GM19452 (cell line): ENCODE measurements at regions not wholly inside any gene's neighbourhood (a gene's known extent, or its start where the extent isn't known, plus 50 kb on each side); places are given as distances from the start of the nearest gene placed in this dataset.

Experiments
- ATAC-seq: cut with Tn5 transposase; IDR thresholded peaks from one replicate; pipeline ENCODE4 v1.9.1; 2021; ENCODE audit not compliant: unreplicated experiment

DNA sequence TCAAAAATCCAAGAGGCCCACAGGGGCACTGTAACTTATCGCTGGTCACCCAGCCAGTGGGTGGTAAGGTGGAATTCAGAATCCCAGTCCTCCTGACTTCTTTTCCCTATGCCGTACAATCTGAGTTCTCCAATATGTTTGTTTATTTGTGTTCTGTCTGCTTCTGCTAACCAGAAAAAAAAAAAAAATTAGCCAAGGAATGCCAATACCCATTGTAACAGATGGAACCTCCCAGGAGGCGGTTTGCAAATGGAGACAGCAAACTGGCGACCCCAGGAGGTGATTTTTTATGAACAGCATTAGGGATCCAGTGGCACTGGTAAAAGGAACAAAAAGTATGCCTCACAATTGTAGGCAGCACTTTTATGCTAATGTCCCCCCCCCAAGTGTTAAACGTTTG, 189.0 kb upstream of the FGGY start:
- no peak for ATAC-seq

DNA sequence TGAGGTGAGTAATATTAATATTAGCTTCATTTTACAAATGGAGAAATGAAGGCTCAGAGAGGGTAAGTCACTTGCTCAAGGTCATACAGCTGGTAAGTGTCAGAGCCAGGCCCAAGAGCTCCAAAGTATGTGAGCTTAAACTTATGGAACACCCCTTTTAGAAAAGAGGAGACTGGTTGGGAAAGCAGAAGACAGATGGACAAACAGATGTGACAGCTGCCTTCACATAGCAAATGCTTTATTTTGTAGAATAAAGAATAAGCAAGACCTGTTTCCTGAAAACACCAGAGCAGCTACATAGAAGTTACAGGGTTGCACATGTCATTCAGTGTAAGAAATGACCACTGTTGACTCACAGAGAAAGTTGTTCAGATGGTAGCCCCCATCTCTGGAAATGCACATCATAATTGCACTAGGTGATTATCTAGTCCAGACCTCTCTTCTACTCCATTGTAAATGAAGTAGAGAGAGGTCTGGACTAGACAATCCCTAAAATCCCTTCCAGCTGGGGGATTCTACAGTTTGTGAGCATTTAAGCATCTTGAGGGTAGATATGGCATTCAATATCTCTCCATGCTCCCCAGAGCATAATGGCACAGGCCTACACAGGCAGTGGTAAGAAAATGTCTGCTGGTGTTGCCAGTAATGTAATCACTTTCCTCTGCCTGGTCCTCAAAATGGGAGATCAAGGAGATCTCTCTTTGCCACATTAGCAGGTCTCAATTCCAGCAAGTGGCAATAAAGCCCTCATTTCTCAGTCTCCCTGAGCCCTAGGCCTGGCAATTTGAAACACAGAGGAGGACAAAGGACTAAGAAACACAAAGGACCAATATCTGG, 188.2 kb upstream of the FGGY start:
- no peak for ATAC-seq

DNA sequence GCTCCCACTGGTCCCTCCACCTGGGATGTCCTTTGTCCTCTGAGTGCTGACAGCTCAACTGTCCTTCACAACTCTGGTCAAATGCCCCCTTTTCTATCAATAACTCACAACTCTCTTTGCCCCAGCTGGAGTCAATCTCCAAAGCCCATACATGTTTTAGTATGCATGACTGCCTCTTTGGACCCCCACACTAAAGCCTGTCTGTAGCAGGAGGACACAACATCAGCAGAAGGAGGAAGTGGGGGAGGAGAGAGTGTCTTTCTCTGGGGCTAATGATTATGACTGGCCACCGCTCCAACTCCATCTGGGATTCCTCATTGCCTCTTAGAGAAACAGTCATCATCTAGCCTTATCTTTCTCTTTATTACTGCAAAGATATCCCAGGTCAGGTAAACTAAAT, 186.6 kb upstream of the FGGY start:
- ATAC-seq, result no peak

GRCh38 chr1:59113876-59114457, 182.9 kb upstream of the FGGY start:
- no peak for ATAC-seq

GRCh38 chr1:59115865-59116264, 181.0 kb upstream of the FGGY start:
- no peak for ATAC-seq

DNA sequence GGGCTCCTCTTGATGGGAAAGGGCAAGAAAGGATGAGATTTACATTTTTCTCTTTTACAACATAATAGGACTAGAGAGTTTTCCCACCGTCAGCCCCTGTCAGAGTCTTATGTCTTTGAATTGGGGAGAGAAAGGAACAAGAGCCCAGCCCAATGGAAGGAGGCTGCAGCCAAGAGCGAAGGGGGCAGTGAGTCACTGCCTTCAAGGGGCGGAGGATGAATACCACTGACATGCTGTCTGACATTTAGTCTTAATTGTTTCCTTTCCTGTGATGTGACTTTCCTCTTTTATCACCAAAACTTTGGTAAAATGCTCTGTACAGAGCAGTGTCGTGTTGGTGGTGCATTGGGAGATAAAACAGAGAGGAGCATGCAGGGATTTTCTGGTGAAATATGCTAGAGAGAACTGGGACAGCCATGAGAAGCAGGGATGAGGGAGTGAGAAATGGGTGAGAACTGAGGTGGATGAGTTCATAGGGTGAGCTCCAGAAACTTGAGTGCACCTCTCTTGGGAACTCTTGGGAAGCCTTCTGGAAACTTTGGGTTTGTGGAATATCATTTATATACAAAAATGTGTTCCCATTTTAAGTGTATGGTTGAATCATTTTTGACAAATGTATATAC, 179.9 kb upstream of the FGGY start:
- ATAC-seq, result no peak

GRCh38 chr1:59122527-59122926, 174.4 kb upstream of the FGGY start:
- ATAC-seq, result no peak

DNA sequence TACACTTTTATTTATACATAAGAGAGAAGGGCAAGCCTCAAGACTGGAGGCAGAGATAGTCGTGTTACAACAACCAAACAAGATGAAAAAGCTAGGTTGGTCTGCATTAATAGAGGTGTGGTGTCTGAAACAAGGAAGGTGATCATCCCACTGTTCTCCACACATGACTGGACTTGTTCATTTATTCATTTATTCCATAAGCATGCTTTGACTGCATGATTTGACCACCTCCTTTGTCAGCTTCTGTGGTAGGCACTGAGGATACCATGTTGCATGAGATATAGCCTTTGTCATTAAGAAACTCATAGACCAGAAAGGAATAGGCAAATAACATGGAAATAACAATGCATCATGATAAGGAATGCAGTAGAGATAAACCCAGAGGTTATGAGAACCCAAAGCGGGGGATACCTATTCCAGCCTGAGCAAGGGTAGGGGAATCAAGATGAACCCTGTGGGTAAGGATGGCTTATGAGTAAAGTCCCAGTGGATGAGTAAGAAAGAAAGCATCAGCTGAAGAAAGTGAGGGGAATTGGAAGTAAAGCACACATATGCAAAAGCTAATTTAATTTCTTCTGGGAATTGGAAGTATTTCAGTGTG, 173.7 kb upstream of the FGGY start:
- no peak for ATAC-seq

DNA sequence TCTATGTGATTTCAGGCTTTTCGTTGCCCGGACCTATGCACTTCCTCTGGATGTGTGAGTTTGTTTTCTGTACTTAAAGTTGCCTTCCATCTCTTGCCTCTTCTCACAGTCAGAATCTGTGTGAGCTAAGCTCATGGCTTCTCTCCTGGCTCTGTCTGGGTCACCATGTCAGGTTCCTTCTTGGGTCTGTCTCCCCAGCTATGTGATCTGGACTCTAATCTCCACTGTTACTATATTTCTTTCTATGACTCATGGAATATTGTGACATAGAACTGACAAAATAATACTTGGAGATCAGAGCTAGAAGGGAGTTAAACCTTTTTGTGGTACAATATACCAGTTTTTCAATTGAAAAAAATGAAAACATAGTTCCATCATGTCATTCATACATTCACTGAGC, 172.7 kb upstream of the FGGY start:
- ATAC-seq, result no peak

DNA sequence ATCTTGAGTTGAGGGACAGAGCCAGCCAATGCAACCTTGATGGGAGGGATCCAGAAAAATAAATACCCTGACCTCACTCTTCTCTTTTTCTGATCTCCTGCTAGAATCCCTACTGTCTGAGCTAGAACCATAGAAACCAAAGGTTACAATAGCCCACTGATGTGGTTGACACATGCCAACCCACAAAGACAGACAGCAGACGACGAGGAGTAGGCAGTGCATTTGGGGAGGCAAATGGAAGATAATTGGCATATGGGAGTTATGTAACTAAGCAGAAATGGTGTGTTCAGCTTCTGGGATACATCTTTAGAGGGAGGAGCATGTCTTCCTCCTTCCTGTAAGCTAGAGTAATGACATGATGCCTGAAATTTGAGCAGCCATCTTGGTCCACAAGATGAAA, 171.7 kb upstream of the FGGY start:
- ATAC-seq, result no peak

GRCh38 chr1:59125676-59126320, 171.1 kb upstream of the FGGY start:
- no peak for ATAC-seq

DNA sequence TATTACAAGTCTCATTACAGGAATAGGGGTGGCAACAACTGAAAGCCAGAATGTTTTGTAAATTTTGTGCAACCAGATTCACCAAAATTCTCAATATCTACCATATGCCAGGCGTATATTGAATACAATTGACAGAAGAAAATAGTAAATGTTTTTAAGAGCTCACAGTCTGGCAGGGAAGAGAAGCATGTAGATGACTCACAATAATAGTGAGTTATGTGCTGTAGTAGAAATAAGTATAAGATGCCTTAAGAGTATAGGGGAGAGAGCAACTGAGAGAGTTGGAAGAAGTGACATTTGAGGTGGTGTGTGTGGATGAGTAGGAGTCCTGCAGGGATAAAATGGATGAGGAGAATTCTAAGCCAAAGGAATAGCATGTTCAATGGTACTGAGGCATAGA, 170.5 kb upstream of the FGGY start:
- no peak for ATAC-seq

GRCh38 chr1:59128239-59128736, 168.6 kb upstream of the FGGY start:
- ATAC-seq, result no peak

DNA sequence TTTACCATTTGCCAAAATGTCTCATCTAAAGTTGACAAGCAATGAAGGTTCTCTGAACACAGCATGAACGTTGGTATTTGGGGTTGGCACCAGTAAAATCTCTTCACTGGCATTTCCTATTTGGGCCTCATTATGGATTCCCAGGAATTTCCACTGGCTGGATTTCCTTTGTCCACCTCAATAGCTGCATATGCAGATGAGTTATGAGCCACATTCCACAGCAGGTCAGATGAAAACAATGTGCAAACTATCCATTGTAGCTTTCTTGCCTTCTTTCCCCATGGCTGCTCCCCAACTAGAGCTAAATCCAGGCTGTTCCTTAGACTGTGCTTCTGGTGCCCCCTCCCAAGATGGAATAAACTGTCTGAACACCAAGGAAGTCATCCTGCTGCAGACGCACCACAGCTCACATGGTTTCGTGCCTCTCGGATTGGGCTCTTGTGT, 168.1 kb upstream of the FGGY start:
- ATAC-seq, result no peak

GRCh38 chr1:59132295-59132694, 164.6 kb upstream of the FGGY start:
- ATAC-seq, result no peak

GRCh38 chr1:59133997-59134396, 162.9 kb upstream of the FGGY start:
- no peak for ATAC-seq

GRCh38 chr1:59135761-59136255, 161.1 kb upstream of the FGGY start:
- no peak for ATAC-seq

GRCh38 chr1:59136541-59137275, 160.2 kb upstream of the FGGY start:
- ATAC-seq, result no peak

GRCh38 chr1:59137276-59137615, 159.6 kb upstream of the FGGY start:
- ATAC-seq, result no peak

- no peak for ATAC-seq
These were observed 158.9 kb upstream of the FGGY start for GRCh38 chr1:59137968-59138367.
